ENCODE measurements at regions not wholly inside any gene's neighbourhood (a gene's known extent, or its start where the extent isn't known, plus 50 kb on each side); places are given as distances from the start of the nearest gene placed in this dataset.

- no peak overlapping the region for H3K9ac ChIP-seq (ENCODE audit: low read length)
- no peak overlapping the region for H3K4me2 ChIP-seq (ENCODE audit: low read length)
- no peak overlapping the region for H3K27ac ChIP-seq (ENCODE audit: low read length)
- H3F3A ChIP-seq (ENCODE audit: insufficient read depth, low read length, poor library complexity, severe bottlenecking), result no peaks in the 10 kb centered on the region
- H3K4me3 ChIP-seq (ENCODE audit: low read length), result no peak overlapping the region
- H3K9me2 ChIP-seq (ENCODE audit: insufficient read depth, low read length), result no peaks in the 10 kb centered on the region
- H3K9me3 ChIP-seq (ENCODE audit: low read length), result no peaks in the 10 kb centered on the region
- H4K20me1 ChIP-seq (ENCODE audit: insufficient read depth), result no peaks in the 10 kb centered on the region
- no peak overlapping the region for H2AFZ ChIP-seq (ENCODE audit: low read depth, low read length)
- TF ChIP-seq SMC3 (conservative IDR thresholded peaks at IDR 0.05; ENCODE audit: poor library complexity), result no peak
- TF ChIP-seq TAF1 (IDR thresholded peaks at IDR 0.05; ENCODE audit: low read depth), result no peak
- TF ChIP-seq MXI1 (conservative IDR thresholded peaks at IDR 0.05; ENCODE audit: poor library complexity, severe bottlenecking), result no peak
- TF ChIP-seq POLR2AphosphoS5 (IDR thresholded peaks at IDR 0.05), result no peak
- TF ChIP-seq REST (IDR thresholded peaks at IDR 0.05; ENCODE audit: borderline replicate concordance), result no peak
- no peak for TF ChIP-seq RAD21 (conservative IDR thresholded peaks at IDR 0.05)
- TF ChIP-seq, protein P1, sequence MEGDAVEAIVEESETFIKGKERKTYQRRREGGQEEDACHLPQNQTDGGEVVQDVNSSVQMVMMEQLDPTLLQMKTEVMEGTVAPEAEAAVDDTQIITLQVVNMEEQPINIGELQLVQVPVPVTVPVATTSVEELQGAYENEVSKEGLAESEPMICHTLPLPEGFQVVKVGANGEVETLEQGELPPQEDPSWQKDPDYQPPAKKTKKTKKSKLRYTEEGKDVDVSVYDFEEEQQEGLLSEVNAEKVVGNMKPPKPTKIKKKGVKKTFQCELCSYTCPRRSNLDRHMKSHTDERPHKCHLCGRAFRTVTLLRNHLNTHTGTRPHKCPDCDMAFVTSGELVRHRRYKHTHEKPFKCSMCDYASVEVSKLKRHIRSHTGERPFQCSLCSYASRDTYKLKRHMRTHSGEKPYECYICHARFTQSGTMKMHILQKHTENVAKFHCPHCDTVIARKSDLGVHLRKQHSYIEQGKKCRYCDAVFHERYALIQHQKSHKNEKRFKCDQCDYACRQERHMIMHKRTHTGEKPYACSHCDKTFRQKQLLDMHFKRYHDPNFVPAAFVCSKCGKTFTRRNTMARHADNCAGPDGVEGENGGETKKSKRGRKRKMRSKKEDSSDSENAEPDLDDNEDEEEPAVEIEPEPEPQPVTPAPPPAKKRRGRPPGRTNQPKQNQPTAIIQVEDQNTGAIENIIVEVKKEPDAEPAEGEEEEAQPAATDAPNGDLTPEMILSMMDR (IDR thresholded peaks at IDR 0.05; ENCODE audit: poor library complexity, severe bottlenecking), result no peak
- no peak for TF ChIP-seq EP300 (conservative IDR thresholded peaks at IDR 0.05; ENCODE audit: poor library complexity, severe bottlenecking)
- TF ChIP-seq EZH2 (IDR thresholded peaks at IDR 0.05; ENCODE audit: borderline replicate concordance, insufficient read depth, low read length, poor library complexity, severe bottlenecking), result no peak
- peaks cover 94% of the 10 kb centered on the region for H3K27me3 ChIP-seq (ENCODE audit: insufficient read depth, low read depth, low read length)
- H3K36me3 ChIP-seq (ENCODE audit: insufficient read depth, low read length), result no peaks in the 10 kb centered on the region
- H3K79me2 ChIP-seq (replicated peaks; ENCODE audit: insufficient read depth, low read length), result no peaks in the 10 kb centered on the region
These were observed 181.1 kb downstream of the PTPN11 start for GRCh38 chr12:112599871-112600270.

DNA sequence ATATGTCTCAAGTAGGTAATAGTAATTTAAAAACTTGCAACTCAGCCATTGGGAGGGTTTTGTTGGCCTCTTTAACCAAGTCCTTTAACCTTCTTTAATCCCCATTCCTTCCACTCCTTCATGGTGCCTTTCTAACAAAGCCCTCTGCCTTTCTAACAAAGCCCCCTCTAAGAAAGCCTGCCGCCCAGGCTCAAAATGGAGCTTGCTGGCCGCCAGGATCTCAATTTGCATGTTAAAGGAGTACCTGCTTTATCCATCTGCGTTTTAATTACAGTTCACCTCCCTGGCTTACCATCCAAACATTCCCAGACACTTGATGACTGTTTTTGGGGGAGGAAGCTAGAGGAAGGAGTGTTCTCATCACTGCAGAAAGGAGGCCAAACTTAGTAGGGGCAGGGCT lies 183.4 kb downstream of the PTPN11 start:
- Histone ChIP-seq H3K9me3 (ENCODE audit: low read length) (no peaks in the 10 kb centered on the region), H3K79me2 (replicated peaks; ENCODE audit: insufficient read depth, low read length) (no peaks in the 10 kb centered on the region), H3K27ac (ENCODE audit: low read length) (no peak overlapping the region), H3K9me2 (ENCODE audit: insufficient read depth, low read length) (no peaks in the 10 kb centered on the region), H3K4me3 (ENCODE audit: low read length) (no peak overlapping the region), H3K9ac (ENCODE audit: low read length) (no peak overlapping the region), H3K27me3 (ENCODE audit: insufficient read depth, low read depth, low read length) (peaks cover 96% of the 10 kb centered on the region), H3K36me3 (ENCODE audit: insufficient read depth, low read length) (no peaks in the 10 kb centered on the region), H3F3A (ENCODE audit: insufficient read depth, low read length, poor library complexity, severe bottlenecking) (no peaks in the 10 kb centered on the region), H3K4me2 (ENCODE audit: low read length) (no peak overlapping the region), H4K20me1 (ENCODE audit: insufficient read depth) (no peaks in the 10 kb centered on the region), H2AFZ (ENCODE audit: low read depth, low read length) (no peak overlapping the region)
- no peak for TF ChIP-seq SMC3 (conservative IDR thresholded peaks at IDR 0.05; ENCODE audit: poor library complexity)
- no peak for TF ChIP-seq POLR2AphosphoS5 (IDR thresholded peaks at IDR 0.05)
- no peak for TF ChIP-seq REST (IDR thresholded peaks at IDR 0.05; ENCODE audit: borderline replicate concordance)
- no peak for TF ChIP-seq MXI1 (conservative IDR thresholded peaks at IDR 0.05; ENCODE audit: poor library complexity, severe bottlenecking)
- TF ChIP-seq, protein P1 (IDR thresholded peaks at IDR 0.05; ENCODE audit: poor library complexity, severe bottlenecking), result no peak
